GM18873 (cell line): ENCODE measurements at regions not wholly inside any gene's neighbourhood (a gene's known extent, or its start where the extent isn't known, plus 50 kb on each side); places are given as distances from the start of the nearest gene placed in this dataset.
"Not testable (repeated sequence)": the region's sequence is repeated elsewhere in the genome, so short reads cannot be mapped to it uniquely, and the experiment has no call there.

Experiments
- ATAC-seq: cut with Tn5 transposase; IDR thresholded peaks from one replicate; pipeline ENCODE4 v1.9.1; 2021; ENCODE audit warnings: mild to moderate bottlenecking, moderate library complexity, moderate number of reproducible peaks; ENCODE audit not compliant: unreplicated experiment, low FRiP score

DNA sequence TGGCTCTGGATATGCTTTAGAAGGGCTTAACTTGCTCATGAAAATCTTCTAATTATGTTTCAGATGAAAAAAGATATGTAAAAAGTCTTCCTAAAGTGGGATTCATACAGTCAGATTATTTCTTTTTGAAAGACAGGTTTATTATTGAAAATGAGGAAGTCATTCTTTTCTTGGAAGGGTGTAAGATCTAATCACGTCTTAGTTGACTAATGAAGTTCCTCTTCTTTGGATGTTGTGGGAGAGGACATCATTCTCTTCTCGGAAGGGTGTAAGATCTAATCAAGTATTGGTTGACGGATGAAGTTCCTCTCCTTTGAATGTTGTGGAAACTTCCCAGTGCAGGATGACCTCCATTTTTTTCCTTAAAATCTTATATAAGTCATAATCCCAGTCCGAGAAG, 74.9 kb downstream of the ALG10 start:
- no peak for ATAC-seq

- no peak for ATAC-seq
Measured at GRCh38 chr12:34105392-34105933, 83.2 kb downstream of the ALG10 start.

DNA sequence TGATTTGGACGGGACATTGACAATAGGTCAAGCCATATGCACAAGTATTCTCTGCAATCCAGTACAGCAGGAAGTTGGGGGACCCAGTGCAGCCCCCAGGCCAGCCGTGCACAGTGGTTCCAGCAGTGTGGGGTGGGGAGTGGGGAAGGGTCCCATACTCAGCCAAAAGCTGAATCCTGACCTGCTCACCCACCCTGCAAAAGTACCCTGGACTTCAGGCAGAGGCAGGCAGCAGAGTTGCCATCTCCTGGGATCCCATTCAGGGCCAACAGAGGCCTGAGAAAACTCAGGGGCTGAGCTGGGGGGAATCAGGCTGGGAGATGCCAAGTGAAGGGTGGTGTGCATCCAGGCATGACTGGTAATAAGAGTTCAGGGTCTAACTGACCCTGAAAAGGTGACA, 83.9 kb downstream of the ALG10 start:
- ATAC-seq = no peak

GRCh38 chr12:34107016-34107415, 84.7 kb downstream of the ALG10 start:
- ATAC-seq = no peak

DNA sequence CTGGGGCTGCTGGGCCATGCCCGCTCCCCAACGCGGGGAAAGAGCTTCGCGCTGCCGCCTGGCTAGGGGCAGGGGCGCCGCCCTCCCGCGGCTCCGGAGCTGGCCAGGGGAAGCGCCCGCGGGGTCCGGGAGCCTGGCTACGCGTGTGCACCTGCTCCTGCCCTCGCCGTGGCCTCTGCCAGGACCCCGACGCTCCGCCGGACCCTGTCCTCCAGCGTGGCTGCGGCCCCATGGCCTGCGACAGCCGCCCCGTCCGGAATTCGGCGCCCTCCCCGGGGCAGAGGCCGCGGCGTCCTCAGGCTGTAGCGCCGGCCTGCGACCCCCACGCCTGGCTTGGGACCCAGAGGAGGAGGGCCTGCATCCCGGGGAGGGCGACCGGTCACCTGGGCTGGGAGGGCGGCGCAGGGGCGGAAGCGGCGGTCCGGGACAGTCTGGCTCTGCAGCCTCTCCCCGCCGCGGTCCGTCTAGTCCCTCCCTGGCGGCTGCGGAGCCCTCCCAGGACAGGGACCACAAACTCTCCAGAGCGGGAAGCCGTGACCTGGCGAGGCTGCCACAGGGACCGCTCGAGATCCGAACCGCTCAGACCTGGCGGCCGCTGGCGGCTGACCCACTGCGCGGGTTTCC, 85.6 kb downstream of the ALG10 start:
- no peak for ATAC-seq

- ATAC-seq = no peak
Measured at GRCh38 chr12:34108405-34108803, 86.1 kb downstream of the ALG10 start.

GRCh38 chr12:34108967-34109366, 86.7 kb downstream of the ALG10 start:
- ATAC-seq = no peak

DNA sequence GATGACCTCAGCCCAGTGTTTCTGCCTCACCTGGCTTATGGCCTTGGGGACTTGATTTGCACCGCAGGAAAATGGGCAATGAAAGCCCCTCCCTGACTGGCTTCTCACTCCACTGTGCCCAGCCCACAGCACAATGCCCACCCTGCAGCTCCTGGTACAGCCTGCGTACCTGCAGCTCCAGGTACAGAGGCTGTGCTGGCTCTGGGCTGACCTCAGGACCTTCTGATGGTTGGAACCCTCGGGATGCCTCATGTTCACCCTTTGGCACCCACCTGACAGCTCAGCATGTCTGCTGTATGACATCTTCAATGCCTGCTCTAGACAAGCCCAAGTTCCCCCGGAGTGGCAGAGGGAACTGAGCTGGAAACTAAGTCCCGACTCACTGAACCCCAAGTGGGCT, 87.1 kb downstream of the ALG10 start:
- ATAC-seq = no peak

GRCh38 chr12:34109909-34110531, 87.7 kb downstream of the ALG10 start:
- not testable (repeated sequence) for ATAC-seq

GRCh38 chr12:34119366-34119765, 97.1 kb downstream of the ALG10 start:
- ATAC-seq = no peak

DNA sequence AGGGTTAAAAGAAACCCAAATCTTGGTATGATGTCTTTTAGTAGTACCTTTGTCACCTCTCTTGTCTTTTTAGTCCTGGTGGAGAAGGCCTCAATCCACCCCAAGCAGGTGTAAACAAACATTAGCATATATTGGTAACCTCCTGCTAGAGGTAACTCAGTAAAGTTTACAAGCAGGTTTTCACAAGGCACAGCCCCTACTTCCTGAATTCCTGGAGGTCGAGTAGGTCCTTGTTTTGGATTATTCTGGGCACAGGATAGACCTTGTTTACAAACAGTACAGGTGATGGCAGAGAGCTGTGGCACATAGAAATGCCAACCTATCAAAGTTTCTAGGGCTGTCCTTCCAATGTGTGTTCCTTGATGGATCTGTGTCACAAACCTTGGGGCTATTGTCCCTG, 99.1 kb downstream of the ALG10 start:
- ATAC-seq = no peak

GRCh38 chr12:34123092-34123491, 100.8 kb downstream of the ALG10 start:
- ATAC-seq = peak; percentile 59

DNA sequence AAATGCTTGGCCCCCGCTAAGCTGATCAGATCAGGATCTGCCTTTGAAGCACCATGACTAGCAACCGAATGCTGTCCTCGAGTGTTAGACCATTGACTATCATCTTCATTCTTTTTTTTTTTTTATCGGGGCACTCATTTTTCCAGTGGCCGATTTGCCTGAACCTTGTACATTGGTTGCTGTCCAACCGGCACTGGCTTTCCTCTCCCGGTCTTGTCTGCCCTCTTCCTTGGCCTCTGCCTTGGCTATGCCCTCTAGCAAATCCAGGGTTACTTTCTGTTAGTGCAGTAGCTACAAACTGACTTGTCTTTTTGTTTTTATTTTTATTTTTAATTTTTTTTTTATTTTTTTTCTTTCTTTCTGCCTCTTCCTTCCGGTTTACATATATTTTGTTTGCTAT, 102.3 kb downstream of the ALG10 start:
- ATAC-seq = no peak

- ATAC-seq = no peak
Measured at GRCh38 chr12:34126239-34126641, 103.9 kb downstream of the ALG10 start.

GRCh38 chr12:34126805-34127204, 104.5 kb downstream of the ALG10 start:
- no peak for ATAC-seq

GRCh38 chr12:34127379-34127778, 105.1 kb downstream of the ALG10 start:
- not testable (repeated sequence) for ATAC-seq

DNA sequence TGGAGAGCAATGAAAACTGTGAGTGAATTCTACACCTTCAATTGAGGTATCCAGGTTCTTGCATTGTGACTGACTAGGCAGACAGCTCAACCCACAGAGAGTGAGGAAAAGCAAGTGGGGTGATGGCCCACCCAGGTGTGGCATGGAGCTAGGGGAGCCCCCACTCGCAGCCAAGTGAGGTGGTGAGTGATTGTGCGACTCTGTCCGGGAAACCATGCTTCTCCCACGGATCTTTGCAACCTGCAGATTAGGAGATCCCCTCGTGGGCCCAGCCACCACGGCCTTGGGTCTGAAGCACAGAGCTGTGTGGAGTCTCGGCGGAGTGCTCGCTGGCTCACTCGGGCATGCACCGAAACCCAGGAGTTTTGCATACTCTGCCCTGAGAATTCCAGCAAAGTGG, 120.1 kb downstream of the ALG10 start:
- no peak for ATAC-seq

GRCh38 chr12:34151019-34151418, 128.7 kb downstream of the ALG10 start:
- ATAC-seq = no peak

DNA sequence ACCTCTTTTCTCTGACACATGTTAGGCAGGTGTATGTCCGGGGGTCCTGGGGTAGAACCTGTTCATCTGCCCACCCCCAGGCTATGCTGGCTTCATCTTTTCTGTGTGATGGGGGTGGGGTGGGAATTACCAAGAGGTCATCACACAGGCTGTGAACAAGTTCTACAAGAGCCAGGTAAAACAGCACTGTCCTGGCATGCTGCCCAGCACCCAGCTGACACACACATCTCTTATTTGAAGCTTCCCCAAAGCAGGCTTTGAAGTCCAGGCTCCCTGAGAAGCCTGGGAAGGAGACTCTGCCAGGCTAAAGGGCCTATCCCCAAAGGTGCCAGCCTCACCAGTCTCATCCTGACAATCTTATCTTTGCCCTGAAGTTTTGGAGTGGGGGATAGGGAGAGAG, 141.1 kb downstream of the ALG10 start:
- no peak for ATAC-seq

DNA sequence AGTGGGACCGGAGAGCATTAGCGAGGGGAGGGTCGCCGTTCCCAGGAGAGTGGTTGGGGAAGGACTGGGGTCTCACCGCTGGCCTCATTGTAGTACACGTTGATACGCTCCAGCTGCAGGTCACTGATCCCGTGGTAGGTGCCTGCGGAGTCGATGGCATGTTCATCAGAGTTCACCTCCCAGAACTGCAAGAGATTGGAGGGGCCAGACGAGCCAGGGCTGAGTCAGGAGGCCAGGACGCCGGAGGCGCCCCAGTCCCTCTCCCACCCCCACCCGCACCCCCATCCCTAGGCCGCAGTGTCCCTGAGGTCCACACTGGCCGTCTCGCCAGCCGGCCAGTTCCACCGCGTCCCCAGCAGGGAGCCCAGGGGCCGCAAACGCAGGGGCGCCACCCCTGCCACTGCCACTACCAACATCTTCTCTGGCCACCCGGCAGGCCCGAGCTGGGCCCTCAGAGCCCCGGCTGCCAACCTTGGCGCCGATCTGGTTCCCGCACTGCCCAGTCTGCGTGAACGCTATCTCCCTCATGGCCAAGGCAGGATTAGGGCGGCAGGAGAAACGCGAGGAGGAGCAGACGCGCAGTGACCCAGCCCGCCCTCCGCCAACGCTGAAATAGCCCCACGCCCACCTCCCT, 144.2 kb downstream of the ALG10 start:
- ATAC-seq = no peak

- not testable (repeated sequence) for ATAC-seq
Measured at GRCh38 chr12:34168507-34168906, 146.2 kb downstream of the ALG10 start.

- no peak for ATAC-seq
Measured at GRCh38 chr12:34186492-34186891, 164.2 kb downstream of the ALG10 start.
